Activated naive CD4-positive, alpha-beta T cell treated with anti-CD3 and anti-CD28 coated beads for 36 hours (primary cell): ENCODE measurements at regions not wholly inside any gene's neighbourhood (a gene's known extent, or its start where the extent isn't known, plus 50 kb on each side); places are given as distances from the start of the nearest gene placed in this dataset.

Experiments
- CTCF ChIA-PET: fragments of 350-600 bp; sonication (Branson Sonifier 250); formaldehyde crosslinking; loops from one replicate; lab custom pipeline; 2021; ENCODE audit warnings: antibody characterized with exemption; lab: Charles Lee
- DNase-seq: peaks from one replicate; pipeline ENCODE4 v3.0.0-alpha.2; 2020
- H3K27ac Mint-ChIP-seq: one replicate; pipeline ENCODE4 v1.8.0; 2021; ENCODE audit warnings: mild to moderate bottlenecking, mixed read lengths
- H3K27me3 Mint-ChIP-seq: one replicate; pipeline ENCODE4 v1.8.0; 2021; ENCODE audit warnings: low read depth, mixed read lengths
- H3K36me3 Mint-ChIP-seq: one replicate; pipeline ENCODE4 v1.8.0; 2021; ENCODE audit warnings: low read depth, mixed read lengths
- H3K4me1 Mint-ChIP-seq: one replicate; pipeline ENCODE4 v1.8.0; 2021; ENCODE audit warnings: low read depth, mixed read lengths
- H3K4me3 Mint-ChIP-seq: one replicate; pipeline ENCODE4 v1.8.0; 2021; ENCODE audit warnings: mild to moderate bottlenecking, moderate library complexity, mixed read lengths
- H3K9me3 Mint-ChIP-seq: one replicate; pipeline ENCODE4 v1.8.0; 2021; ENCODE audit warnings: mixed read lengths
- intact Hi-C: fragments of 100-400 bp; cut with micrococcal nuclease; formaldehyde crosslinking; loops from one replicate; pipeline ENCODE4 v1.15.1; 2023

DNA sequence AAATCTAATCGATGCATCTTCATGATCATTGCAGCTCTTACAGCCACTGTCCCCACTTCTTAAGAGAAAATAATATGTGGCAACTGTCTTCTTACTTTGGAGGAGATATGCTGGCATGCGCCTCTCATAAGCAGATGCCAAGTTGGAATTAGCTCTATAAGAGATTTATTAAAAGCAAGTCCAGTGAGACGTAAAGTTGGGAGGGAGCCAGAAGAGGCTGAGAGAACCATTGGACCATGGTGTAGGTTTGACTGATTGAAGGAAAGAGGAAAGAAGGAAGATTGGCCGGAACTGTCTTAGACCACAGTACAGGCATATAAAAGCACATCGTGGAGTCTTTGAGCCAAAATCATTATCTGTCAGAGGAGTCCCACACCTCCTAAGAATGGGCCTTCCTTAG, 265.7 kb upstream of the ZC3H15 start:
- Mint-ChIP-seq H3K27me3 (no peaks in the 10 kb centered on the region), H3K9me3 (peaks cover 4% of the 10 kb centered on the region), H3K36me3 (peaks cover 4% of the 10 kb centered on the region), H3K4me3 (no peak overlapping the region), H3K27ac (no peak overlapping the region), H3K4me1 (no peaks in the 10 kb centered on the region)
- DNase-seq, result no peak
- CTCF ChIA-PET, result no interaction called here
- intact Hi-C loops, result no loop called here

DNA sequence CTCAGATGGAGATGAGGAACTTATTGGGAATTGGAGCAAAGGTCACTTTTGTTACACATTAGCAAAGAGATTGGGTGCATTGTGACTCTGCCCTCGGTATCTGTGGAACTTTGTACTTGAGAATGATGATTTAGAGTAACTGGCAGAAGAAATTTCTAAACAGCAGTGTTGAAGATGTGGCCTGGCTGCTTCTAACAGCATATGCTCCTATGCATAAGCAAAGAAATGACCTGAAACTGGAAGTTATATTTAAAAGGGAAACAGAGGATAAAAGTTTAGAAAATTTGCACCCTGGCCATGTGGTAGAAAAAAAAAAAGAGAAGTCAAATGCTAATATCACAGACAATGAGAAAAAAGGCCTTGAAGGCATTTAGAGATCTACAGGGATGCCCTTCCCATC, 256.8 kb upstream of the ZC3H15 start:
- Mint-ChIP-seq H3K27me3 (no peaks in the 10 kb centered on the region), H3K27ac (no peak overlapping the region), H3K4me1 (no peaks in the 10 kb centered on the region), H3K9me3 (peaks cover 56% of the 10 kb centered on the region), H3K4me3 (no peak overlapping the region), H3K36me3 (peaks cover 42% of the 10 kb centered on the region)
- CTCF ChIA-PET, result no interaction called here
- no peak for DNase-seq
- intact Hi-C loops, result no loop called here

DNA sequence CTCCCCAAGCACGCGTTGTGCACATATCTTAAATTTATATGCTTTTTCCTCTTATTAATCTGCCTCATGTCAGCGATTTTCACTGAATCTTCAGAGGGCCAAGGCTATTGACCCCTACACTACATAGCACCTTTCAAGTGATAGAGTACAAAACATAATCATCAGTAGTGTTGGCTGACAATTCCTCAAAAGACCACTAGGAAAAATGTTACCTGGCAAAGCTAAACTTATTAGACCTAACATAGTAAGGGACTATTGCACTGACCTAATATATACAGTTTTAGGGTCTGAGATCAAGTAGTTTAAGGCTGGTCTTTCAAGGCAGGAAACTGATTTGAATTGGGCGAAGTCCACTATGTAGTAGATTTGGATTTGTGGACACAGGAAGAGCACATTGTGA, 244.2 kb upstream of the ZC3H15 start:
- DNase-seq, result no peak
- intact Hi-C loops, result no loop called here
- CTCF ChIA-PET, result no interaction called here
- Mint-ChIP-seq H3K4me1 (no peaks in the 10 kb centered on the region), H3K36me3 (peaks cover 4% of the 10 kb centered on the region), H3K9me3 (peaks cover 4% of the 10 kb centered on the region), H3K27me3 (no peaks in the 10 kb centered on the region), H3K4me3 (no peak overlapping the region), H3K27ac (no peak overlapping the region)

DNA sequence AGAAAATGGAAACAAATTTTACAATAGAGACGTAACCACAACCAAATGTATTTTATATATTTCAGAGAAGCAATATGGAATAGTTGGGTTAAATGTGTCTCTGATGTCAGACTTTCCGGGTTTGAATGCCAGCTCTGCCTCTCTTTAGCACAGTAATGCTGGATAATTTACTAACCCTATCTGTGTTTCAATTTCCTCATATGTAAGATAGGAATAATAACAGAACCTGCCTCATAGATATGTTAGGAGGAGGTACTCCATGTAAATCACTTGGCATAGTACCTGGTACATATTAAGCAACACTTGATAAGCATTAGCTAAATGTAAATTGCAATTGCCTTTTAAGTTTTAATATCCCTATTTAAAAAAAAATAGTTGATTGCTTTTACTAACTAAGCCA, 231.3 kb upstream of the ZC3H15 start:
- Mint-ChIP-seq H3K36me3 (no peaks in the 10 kb centered on the region), H3K9me3 (peaks cover 3% of the 10 kb centered on the region), H3K27me3 (no peaks in the 10 kb centered on the region), H3K4me3 (no peak overlapping the region), H3K4me1 (no peaks in the 10 kb centered on the region), H3K27ac (no peak overlapping the region)
- intact Hi-C loops, result loop anchor here (10.0 kb wide), 2 partner anchors 210 to 630 kb away; no protein-coding TSS in a partner anchor
- CTCF ChIA-PET, result interaction anchor here (0.7 kb wide), 1 partner anchor 134 kb away, joined by 4 read pairs; no protein-coding TSS in a partner anchor
- DNase-seq, result no peak

DNA sequence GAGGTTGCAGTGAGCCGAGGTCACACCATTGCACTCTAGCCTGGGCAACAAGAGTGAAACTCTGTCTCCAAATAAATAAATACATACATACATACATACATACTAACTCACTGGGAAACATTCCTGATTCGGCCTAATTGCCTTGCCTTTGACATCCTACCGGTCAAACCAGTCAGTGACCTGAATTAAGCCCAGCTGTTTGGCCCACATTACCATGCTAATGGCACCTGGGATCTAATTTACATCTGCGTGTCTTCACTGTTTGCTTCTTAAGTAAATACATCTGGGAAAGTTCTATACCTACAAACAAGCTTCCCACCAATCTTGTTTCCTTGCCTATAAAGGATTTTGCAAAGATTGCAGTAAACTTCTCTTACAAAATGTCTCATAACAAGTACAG, 230.2 kb upstream of the ZC3H15 start:
- intact Hi-C loops, result loop anchor here (2.0 to 10.0 kb wide), 3 partner anchors 209 to 631 kb away; partner anchors contain the start of gene FSIP2
- no peak overlapping the region for H3K4me3 Mint-ChIP-seq
- H3K9me3 Mint-ChIP-seq, result peaks cover 3% of the 10 kb centered on the region
- CTCF ChIA-PET, result no interaction called here
- H3K27ac Mint-ChIP-seq, result no peak overlapping the region
- H3K36me3 Mint-ChIP-seq, result no peaks in the 10 kb centered on the region
- H3K4me1 Mint-ChIP-seq, result no peaks in the 10 kb centered on the region
- H3K27me3 Mint-ChIP-seq, result no peaks in the 10 kb centered on the region
- no peak for DNase-seq

DNA sequence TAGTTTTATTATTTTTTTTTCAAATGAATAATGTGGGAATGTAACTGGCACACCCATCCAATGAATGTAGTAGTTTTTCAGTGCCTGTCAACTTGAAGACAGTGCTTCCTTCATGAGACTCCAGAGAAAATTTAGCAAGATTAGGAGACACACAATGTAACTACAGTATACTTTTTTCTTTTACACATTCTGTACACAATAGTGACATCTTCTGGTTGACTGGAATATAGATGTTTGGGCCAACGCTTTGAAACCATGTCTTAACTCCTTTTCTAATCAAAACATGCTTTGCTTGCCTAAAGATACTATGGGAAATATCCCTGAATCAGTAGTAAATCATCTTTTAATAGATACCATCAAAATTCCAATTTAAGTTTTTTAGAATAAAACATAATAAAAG, 229.5 kb upstream of the ZC3H15 start:
- Mint-ChIP-seq H3K27me3 (no peaks in the 10 kb centered on the region), H3K36me3 (no peaks in the 10 kb centered on the region), H3K27ac (no peak overlapping the region), H3K4me1 (no peaks in the 10 kb centered on the region), H3K4me3 (no peak overlapping the region), H3K9me3 (peaks cover 3% of the 10 kb centered on the region)
- DNase-seq, result no peak
- CTCF ChIA-PET, result no interaction called here
- intact Hi-C loops, result loop anchor here (2.0 to 10.0 kb wide), 3 partner anchors 208 to 632 kb away; partner anchors contain the start of gene FSIP2

DNA sequence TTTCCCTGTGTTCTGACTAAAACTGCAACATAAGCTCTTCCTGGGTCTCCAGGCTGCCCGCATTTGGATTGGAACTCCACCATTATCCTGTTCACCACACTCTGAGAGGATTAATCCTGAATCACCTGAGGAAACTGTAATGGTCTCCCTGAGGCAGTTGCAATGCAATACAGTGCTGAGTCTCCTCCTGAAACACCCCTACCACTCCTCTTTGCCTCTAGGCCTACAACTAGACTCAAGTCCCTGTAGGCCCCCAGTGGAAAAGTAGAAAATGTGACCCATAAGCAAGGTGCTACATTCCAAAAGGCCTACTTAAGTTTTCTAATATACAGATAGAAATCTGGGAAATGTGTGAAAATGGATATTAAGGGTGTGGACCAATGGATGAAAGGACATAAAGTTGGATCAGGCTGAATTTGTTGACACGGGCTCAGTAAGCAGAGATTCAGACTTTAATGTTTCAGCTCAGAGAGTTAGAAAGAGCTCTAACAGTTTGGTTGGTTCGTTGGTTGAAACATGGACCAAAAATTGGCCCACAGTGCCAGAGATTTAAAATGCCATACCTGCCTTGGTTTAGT, 222.3 kb upstream of the ZC3H15 start:
- H3K27ac Mint-ChIP-seq, result no peak overlapping the region
- no peaks in the 10 kb centered on the region for H3K4me1 Mint-ChIP-seq
- intact Hi-C loops, result no loop called here
- peaks cover 23% of the 10 kb centered on the region for H3K9me3 Mint-ChIP-seq
- no peaks in the 10 kb centered on the region for H3K27me3 Mint-ChIP-seq
- H3K36me3 Mint-ChIP-seq, result peaks cover 19% of the 10 kb centered on the region
- CTCF ChIA-PET, result no interaction called here
- no peak for DNase-seq
- no peak overlapping the region for H3K4me3 Mint-ChIP-seq

DNA sequence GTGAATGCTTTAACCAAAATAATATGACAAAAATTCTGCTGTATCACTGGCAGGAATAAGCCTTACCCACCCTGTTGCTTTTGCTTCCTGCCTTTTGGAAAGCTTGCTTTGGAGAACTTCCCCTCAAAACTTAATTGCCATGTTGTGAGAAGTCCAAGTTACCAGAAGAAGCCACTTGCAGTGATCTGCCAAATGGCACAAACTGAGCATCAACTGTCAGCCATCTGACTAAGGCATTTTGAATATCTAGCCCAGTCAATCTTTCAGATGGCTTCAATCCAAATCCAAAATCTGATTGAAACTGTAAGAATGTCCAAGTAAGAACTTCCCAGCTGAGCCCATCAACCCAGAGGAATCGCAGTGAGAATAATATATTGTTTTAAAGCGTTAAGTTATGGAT, 216.5 kb upstream of the ZC3H15 start:
- CTCF ChIA-PET, result no interaction called here
- intact Hi-C loops, result no loop called here
- Mint-ChIP-seq H3K9me3 (peaks cover 23% of the 10 kb centered on the region), H3K4me3 (no peak overlapping the region), H3K27me3 (no peaks in the 10 kb centered on the region), H3K4me1 (no peaks in the 10 kb centered on the region), H3K36me3 (peaks cover 27% of the 10 kb centered on the region), H3K27ac (no peak overlapping the region)
- no peak for DNase-seq

DNA sequence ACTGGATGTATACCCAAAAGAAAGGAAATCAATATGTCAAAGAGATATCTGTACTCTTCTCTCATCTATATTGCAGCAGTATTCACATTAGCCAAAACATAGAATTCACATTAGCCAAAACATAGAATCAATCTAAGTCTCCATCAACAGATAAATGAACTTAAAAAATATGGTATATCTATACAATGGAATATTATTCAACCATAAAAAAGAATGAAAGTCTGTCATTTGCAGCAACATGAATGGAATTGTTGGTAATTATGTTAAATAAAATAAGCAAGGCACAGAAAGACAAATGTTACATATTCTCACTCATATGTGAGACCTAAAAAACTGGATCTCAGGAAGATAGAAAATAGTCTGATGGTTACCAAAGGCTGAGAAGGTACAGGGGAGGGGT, 212.1 kb upstream of the ZC3H15 start:
- H3K9me3 Mint-ChIP-seq, result peaks cover 6% of the 10 kb centered on the region
- no peaks in the 10 kb centered on the region for H3K27me3 Mint-ChIP-seq
- no peak for DNase-seq
- H3K36me3 Mint-ChIP-seq, result peaks cover 16% of the 10 kb centered on the region
- intact Hi-C loops, result no loop called here
- no peak overlapping the region for H3K4me3 Mint-ChIP-seq
- H3K4me1 Mint-ChIP-seq, result no peaks in the 10 kb centered on the region
- H3K27ac Mint-ChIP-seq, result no peak overlapping the region
- CTCF ChIA-PET, result no interaction called here

DNA sequence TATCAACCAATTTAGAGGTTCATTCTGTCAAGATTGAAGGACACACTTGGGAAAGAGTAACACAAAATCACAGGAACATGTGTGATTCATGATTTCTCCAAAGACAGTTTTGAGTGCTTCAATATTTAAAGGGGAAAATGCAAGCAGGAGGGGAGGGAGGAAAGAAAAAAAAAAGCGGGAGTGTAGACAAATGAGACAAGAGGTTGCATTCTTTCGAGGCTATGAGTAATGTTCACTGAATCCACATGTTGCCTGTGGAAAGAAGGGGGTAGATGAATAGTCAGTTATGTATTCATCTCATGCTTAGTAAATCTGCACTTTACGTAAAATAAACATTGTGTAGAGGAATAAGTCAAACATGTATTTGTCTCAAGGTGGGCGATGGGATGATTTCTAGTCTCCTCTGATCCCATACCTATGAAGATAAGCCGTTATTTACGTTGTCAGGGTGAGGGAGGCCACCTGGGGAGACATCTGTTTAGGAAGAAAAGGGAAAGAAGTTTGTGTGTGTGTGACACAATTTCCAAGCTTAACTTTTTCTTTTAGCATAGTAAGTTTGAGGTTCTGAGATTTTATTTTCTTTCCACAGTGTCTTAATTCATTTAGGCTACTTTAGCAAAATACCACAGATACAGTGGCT, 211.0 kb upstream of the ZC3H15 start:
- H3K27me3 Mint-ChIP-seq, result no peaks in the 10 kb centered on the region
- CTCF ChIA-PET, result no interaction called here
- H3K27ac Mint-ChIP-seq, result no peak overlapping the region
- no peak overlapping the region for H3K4me3 Mint-ChIP-seq
- intact Hi-C loops, result no loop called here
- H3K4me1 Mint-ChIP-seq, result no peaks in the 10 kb centered on the region
- H3K36me3 Mint-ChIP-seq, result peaks cover 12% of the 10 kb centered on the region
- peaks cover 6% of the 10 kb centered on the region for H3K9me3 Mint-ChIP-seq
- DNase-seq, result no peak

DNA sequence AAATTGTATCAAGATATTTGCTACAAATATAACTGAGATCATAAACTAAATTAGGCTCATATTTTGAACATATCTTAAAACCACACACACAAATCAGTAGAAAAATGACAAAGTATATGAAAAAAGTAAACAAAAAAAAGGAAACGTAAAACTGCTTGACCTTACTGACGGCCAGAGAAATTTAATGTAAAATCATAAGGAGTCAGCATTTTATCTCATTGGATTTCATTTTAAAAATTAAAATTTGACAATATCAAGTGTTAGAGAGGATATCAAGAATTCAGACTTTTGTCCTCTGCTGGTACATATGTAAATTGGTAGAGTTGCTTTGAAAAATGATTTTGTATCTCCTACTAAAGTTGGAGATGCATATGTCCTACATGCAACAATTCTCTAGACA, 209.2 kb upstream of the ZC3H15 start:
- Mint-ChIP-seq H3K27ac (no peak overlapping the region), H3K4me1 (no peaks in the 10 kb centered on the region), H3K27me3 (no peaks in the 10 kb centered on the region), H3K4me3 (no peak overlapping the region), H3K36me3 (peaks cover 17% of the 10 kb centered on the region), H3K9me3 (peaks cover 8% of the 10 kb centered on the region)
- DNase-seq, result no peak
- CTCF ChIA-PET, result no interaction called here
- intact Hi-C loops, result no loop called here

DNA sequence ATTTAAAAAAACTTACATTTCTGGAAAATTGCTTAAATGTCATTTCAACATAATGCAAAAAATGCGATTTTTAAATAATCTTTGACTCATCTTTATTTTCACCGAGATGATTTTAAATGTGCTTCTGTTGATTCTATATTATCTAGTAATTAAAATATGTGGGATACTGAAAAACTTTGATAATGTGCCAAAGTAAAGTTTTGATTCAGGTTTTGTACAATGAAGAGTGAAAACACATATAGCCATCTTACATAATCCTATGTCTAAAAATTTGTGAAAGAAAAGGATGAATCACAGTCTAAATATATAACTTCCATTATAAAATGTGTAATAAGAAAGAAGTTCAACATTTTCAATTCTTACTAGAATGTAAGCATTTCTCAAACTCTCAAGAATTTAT, 204.3 kb upstream of the ZC3H15 start:
- Mint-ChIP-seq H3K27ac (no peak overlapping the region), H3K4me3 (no peak overlapping the region), H3K4me1 (no peaks in the 10 kb centered on the region), H3K36me3 (peaks cover 6% of the 10 kb centered on the region), H3K9me3 (peaks cover 2% of the 10 kb centered on the region), H3K27me3 (no peaks in the 10 kb centered on the region)
- CTCF ChIA-PET, result no interaction called here
- no peak for DNase-seq
- intact Hi-C loops, result no loop called here

DNA sequence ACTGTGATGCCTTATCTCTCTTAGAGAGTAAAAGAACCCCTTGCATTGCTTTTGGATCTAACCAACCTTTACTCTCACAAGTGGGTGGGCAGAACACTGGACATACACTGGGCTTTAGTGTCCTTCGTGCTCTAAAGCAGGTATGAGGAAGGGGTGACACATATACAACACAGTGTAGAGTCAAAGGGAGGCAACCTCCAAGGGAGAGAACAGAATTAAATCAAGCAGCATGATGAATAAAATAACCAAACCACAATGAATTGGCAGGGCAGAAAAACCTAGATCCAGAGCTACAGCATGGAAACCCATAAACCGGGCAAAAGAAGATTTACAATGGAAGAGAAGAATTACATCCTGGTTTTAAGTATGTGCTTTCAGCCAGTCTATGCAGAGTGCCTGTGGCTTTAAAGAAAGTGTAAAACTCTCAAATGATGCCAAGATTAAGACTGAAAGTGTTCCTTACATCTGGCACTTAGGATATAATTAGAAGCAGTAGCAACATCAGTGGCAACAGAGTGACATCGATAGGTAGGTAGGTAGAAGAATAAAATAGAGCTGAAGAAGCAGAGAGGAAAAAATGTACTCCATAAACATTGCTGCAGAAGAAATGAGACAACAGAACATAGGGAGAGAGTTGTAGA, 191.7 kb upstream of the ZC3H15 start:
- intact Hi-C loops, result no loop called here
- H3K9me3 Mint-ChIP-seq, result peaks cover 2% of the 10 kb centered on the region
- DNase-seq, result no peak
- CTCF ChIA-PET, result no interaction called here
- no peak overlapping the region for H3K4me3 Mint-ChIP-seq
- H3K4me1 Mint-ChIP-seq, result no peaks in the 10 kb centered on the region
- H3K27ac Mint-ChIP-seq, result no peak overlapping the region
- H3K36me3 Mint-ChIP-seq, result peaks cover 3% of the 10 kb centered on the region
- no peaks in the 10 kb centered on the region for H3K27me3 Mint-ChIP-seq
